Left lung (tissue), 4 donors: ENCODE measurements at regions not wholly inside any gene's neighbourhood (a gene's known extent, or its start where the extent isn't known, plus 50 kb on each side); places are given as distances from the start of the nearest gene placed in this dataset.

Source experiments
- ATAC-seq: fragments of 200-7000 bp; cut with Tn5 transposase; one replicate; pipeline ENCODE4 v1.9.1; 2020; ENCODE audit warnings: moderate library complexity
- DNase-seq, 4 donors: peaks; one replicate each; pipeline ENCODE4 v3.0.0-alpha.2; 2013 to 2020
- H3K27ac ChIP-seq, 2 donors: fragments of 200-600 bp; sonication (generic) in 1 of 2; one replicate each; pipeline versions ENCODE4 v1.5.0 to v1.8.0; 2020 to 2021
- H3K27me3 ChIP-seq, 2 donors: fragments of 200-600 bp; sonication (generic) in 1 of 2; one replicate each; pipeline versions ENCODE4 v1.5.0 to v1.8.0; 2020 to 2021
- H3K36me3 ChIP-seq, 2 donors: fragments of 200-600 bp; sonication (generic) in 1 of 2; one replicate each; pipeline versions ENCODE4 v1.5.0 to v1.8.0; 2020 to 2021
- H3K4me1 ChIP-seq, 2 donors: fragments of 200-600 bp; one replicate each; pipeline ENCODE4 v1.8.0; 2021
- H3K4me3 ChIP-seq, 2 donors: fragments of 200-600 bp; sonication (generic) in 1 of 2; one replicate each; pipeline versions ENCODE4 v1.5.0 to v1.8.0; 2020 to 2021; ENCODE audit warnings: mild to moderate bottlenecking in 1 of 2
- H3K9me3 ChIP-seq, 2 donors: fragments of 200-600 bp; sonication (generic) in 1 of 2; one replicate each; pipeline versions ENCODE4 v1.5.0 to v1.8.0; 2020 to 2021
- CTCF ChIP-seq, 2 donors: fragments of 200-600 bp; sonication (generic) in 1 of 2; IDR thresholded peaks; one replicate each; pipeline versions ENCODE4 v1.5.0 to v1.8.0; 2021; ENCODE audit warnings: antibody characterized with exemption in 2 of 2
- intact Hi-C, 2 donors: fragments of 100-400 bp; cut with DNase I; formaldehyde crosslinking; loops; one replicate each; pipeline versions ENCODE4 v1.11.2 to v1.14.2; 2022
- donor health status: DM: no; HTN: yes; CAD: no.
- donor health status: DM: no; HTN: no; CAD: no.

- TF ChIP-seq CTCF (IDR thresholded peaks at IDR 0.05) = no peak
- H3K9me3 ChIP-seq = no peaks in the 10 kb centered on the region
- H3K27me3 ChIP-seq = no peaks in the 10 kb centered on the region
- H3K36me3 ChIP-seq = no peaks in the 10 kb centered on the region
- no peak overlapping the region for H3K4me3 ChIP-seq
- intact Hi-C loops = no loop called here
- no peaks in the 10 kb centered on the region for H3K4me1 ChIP-seq
- no peak overlapping the region for H3K27ac ChIP-seq
- ATAC-seq = no peak
- DNase-seq = no peak
Measured at GRCh38 chr2:8033546-8034096, 648.2 kb upstream of the ID2 start.

GRCh38 chr2:8036366-8036765 lies 645.5 kb upstream of the ID2 start:
- H3K4me3 ChIP-seq = no peak overlapping the region
- no peaks in the 10 kb centered on the region for H3K9me3 ChIP-seq
- H3K27me3 ChIP-seq = no peaks in the 10 kb centered on the region
- ATAC-seq = no peak
- DNase-seq = no peak
- H3K36me3 ChIP-seq = no peaks in the 10 kb centered on the region
- no peaks in the 10 kb centered on the region for H3K4me1 ChIP-seq
- TF ChIP-seq CTCF (IDR thresholded peaks at IDR 0.05) = no peak
- intact Hi-C loops = no loop called here
- no peak overlapping the region for H3K27ac ChIP-seq

- TF ChIP-seq CTCF (IDR thresholded peaks at IDR 0.05) = no peak
- intact Hi-C loops = no loop called here
- H3K27me3 ChIP-seq = no peaks in the 10 kb centered on the region
- DNase-seq (no peak), ATAC-seq (no peak)
- no peak overlapping the region for H3K4me3 ChIP-seq
- no peaks in the 10 kb centered on the region for H3K9me3 ChIP-seq
- H3K27ac ChIP-seq = no peak overlapping the region
- no peaks in the 10 kb centered on the region for H3K4me1 ChIP-seq
- no peaks in the 10 kb centered on the region for H3K36me3 ChIP-seq
Measured at GRCh38 chr2:8039732-8040131, 642.1 kb upstream of the ID2 start.

- Histone ChIP-seq H3K9me3 (no peaks in the 10 kb centered on the region), H3K36me3 (no peaks in the 10 kb centered on the region), H3K27ac (no peak overlapping the region), H3K27me3 (no peaks in the 10 kb centered on the region), H3K4me1 (no peaks in the 10 kb centered on the region), H3K4me3 (no peak overlapping the region)
- intact Hi-C loops = no loop called here
- DNase-seq (no peak), ATAC-seq (no peak)
- TF ChIP-seq CTCF (IDR thresholded peaks at IDR 0.05) = no peak
Measured at GRCh38 chr2:8043295-8043694, 638.6 kb upstream of the ID2 start.

GRCh38 chr2:8044046-8044594 lies 637.7 kb upstream of the ID2 start:
- H3K36me3 ChIP-seq = no peaks in the 10 kb centered on the region
- no peak for TF ChIP-seq CTCF (IDR thresholded peaks at IDR 0.05)
- H3K4me3 ChIP-seq = no peak overlapping the region
- H3K9me3 ChIP-seq = no peaks in the 10 kb centered on the region
- no peaks in the 10 kb centered on the region for H3K4me1 ChIP-seq
- intact Hi-C loops = no loop called here
- no peaks in the 10 kb centered on the region for H3K27me3 ChIP-seq
- no peak overlapping the region for H3K27ac ChIP-seq
- no peak for DNase-seq
- no peak for ATAC-seq
